ENCODE measurements at regions not wholly inside any gene's neighbourhood (a gene's known extent, or its start where the extent isn't known, plus 50 kb on each side); places are given as distances from the start of the nearest gene placed in this dataset.

DNA sequence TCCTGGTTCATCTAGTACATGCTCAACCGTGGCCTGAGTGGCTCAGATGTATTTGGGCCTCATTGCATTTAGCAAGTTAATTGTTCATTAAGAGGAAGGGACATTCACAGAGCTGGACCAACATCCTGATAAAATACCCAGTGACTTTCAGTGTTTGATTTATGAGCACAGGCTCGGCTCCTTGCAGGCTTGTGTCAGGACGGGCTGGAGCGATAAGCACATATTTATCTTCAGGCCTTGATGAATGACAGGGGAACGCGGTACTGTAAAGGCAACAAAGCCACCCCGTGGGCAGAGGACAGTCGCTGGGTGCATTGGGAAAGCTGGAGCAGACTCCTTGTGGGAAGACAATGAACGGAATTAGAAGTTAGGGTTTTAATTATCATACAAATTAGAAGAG, 548.6 kb upstream of the HS6ST1 start:
- TF ChIP-seq, protein P1, sequence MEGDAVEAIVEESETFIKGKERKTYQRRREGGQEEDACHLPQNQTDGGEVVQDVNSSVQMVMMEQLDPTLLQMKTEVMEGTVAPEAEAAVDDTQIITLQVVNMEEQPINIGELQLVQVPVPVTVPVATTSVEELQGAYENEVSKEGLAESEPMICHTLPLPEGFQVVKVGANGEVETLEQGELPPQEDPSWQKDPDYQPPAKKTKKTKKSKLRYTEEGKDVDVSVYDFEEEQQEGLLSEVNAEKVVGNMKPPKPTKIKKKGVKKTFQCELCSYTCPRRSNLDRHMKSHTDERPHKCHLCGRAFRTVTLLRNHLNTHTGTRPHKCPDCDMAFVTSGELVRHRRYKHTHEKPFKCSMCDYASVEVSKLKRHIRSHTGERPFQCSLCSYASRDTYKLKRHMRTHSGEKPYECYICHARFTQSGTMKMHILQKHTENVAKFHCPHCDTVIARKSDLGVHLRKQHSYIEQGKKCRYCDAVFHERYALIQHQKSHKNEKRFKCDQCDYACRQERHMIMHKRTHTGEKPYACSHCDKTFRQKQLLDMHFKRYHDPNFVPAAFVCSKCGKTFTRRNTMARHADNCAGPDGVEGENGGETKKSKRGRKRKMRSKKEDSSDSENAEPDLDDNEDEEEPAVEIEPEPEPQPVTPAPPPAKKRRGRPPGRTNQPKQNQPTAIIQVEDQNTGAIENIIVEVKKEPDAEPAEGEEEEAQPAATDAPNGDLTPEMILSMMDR (optimal IDR thresholded peaks at IDR 0.05 in 1 of 3, IDR thresholded peaks at IDR 0.05 in 1 of 3, conservative IDR thresholded peaks at IDR 0.05 in 1 of 3; ENCODE audit: extremely low read depth in 1 of 3, insufficient read depth in 2 of 3, low read length in 3 of 3), result no peak
- TF ChIP-seq EZH2 (IDR thresholded peaks at IDR 0.05; ENCODE audit: low read length), result no peak
